C4-2B (cell line): ENCODE measurements at regions not wholly inside any gene's neighbourhood (a gene's known extent, or its start where the extent isn't known, plus 50 kb on each side); places are given as distances from the start of the nearest gene placed in this dataset.

Source experiments
- ZFX ChIP-seq: fragments of 450-650 bp; IDR thresholded peaks from 2 replicates; pipeline ENCODE4 v1.6.1; 2017
- TF ChIP-seq, protein P1 (sequence below): fragments of 450-650 bp; conservative IDR thresholded peaks from 2 replicates; pipeline ENCODE4 v1.5.1; 2017; ENCODE audit warnings: mild to moderate bottlenecking

DNA sequence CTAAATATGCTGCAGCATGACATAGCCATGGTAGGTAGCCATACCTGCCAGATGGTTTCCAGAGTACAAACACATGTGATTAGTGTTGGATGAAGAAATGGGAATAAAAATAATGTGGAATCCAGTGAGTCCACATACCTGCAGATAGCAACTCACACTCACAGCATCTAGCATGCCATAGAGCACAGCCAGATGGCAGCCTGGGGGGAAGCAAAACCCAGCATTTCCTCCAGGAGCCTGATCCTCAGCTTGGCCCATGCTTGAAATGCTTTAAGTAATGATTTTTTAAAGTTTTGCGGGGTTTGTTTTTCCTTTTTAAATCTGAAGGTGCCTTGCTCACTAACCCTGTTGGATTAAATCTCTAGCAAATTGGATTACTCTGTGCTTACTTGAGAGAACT is 535.1 kb downstream of the STK39 start:
- TF ChIP-seq, protein P1, sequence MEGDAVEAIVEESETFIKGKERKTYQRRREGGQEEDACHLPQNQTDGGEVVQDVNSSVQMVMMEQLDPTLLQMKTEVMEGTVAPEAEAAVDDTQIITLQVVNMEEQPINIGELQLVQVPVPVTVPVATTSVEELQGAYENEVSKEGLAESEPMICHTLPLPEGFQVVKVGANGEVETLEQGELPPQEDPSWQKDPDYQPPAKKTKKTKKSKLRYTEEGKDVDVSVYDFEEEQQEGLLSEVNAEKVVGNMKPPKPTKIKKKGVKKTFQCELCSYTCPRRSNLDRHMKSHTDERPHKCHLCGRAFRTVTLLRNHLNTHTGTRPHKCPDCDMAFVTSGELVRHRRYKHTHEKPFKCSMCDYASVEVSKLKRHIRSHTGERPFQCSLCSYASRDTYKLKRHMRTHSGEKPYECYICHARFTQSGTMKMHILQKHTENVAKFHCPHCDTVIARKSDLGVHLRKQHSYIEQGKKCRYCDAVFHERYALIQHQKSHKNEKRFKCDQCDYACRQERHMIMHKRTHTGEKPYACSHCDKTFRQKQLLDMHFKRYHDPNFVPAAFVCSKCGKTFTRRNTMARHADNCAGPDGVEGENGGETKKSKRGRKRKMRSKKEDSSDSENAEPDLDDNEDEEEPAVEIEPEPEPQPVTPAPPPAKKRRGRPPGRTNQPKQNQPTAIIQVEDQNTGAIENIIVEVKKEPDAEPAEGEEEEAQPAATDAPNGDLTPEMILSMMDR, result no peak
- no peak for TF ChIP-seq ZFX
